ENCODE measurements at regions not wholly inside any gene's neighbourhood (a gene's known extent, or its start where the extent isn't known, plus 50 kb on each side); places are given as distances from the start of the nearest gene placed in this dataset.

DNA sequence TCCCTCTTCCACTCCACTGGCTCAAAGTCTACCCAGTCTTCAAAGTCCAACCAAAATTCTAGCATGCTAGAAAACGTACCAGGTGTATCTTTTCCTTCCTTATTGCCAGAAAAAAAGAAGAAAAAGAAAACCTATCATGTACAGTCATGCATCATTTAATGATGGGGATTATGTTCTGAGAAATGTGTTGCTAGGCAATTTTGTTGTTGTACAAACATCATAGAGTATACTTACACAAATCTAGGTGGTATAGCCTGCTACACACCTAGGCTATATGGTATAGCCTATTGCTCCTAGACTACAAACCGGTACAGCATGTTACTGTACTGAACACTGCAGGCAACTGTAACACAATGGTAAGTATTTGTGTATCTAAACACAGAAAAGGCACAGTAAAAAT lies 104.8 kb downstream of the SREK1 start:
- no peak overlapping the region for H3K14ac ChIP-seq (ENCODE audit: insufficient read length)
- no peaks in the 10 kb centered on the region for H3K27me3 ChIP-seq (replicated peaks in 1 of 4; ENCODE audit: control insufficient read depth in 3 of 4, extremely low read depth in 1 of 4, insufficient read depth in 3 of 4, low read length in 3 of 4)
- H2BK5ac ChIP-seq (ENCODE audit: low read depth, low read length) = no peak overlapping the region
- H4K8ac ChIP-seq (ENCODE audit: extremely low read depth, insufficient read depth, low read length) = no peak overlapping the region
- H3K79me2 ChIP-seq (ENCODE audit: control insufficient read depth in 1 of 2, insufficient read depth in 2 of 2, low read length in 2 of 2) = no peaks in the 10 kb centered on the region
- no peak overlapping the region for H2BK120ac ChIP-seq (replicated peaks; ENCODE audit: low read depth, low read length)
- no peaks in the 10 kb centered on the region for H3K36me3 ChIP-seq (ENCODE audit: control insufficient read depth in 2 of 4, insufficient read depth in 4 of 4, low read length in 3 of 4)
- H2BK20ac ChIP-seq (ENCODE audit: low read length) = no peak overlapping the region
- 86% methylated on average over 2 of the region's 2 CpGs; no CpG with 5 or more reads in 1 of the 2 experiments for WGBS, 2 experiments (ENCODE audit: extremely low coverage in 1 of 2, insufficient coverage in 1 of 2, insufficient read length in 1 of 2, insufficient replicate concordance in 2 of 2, low coverage in 1 of 2, low lambda C conversion rate in 2 of 2, missing lambda C conversion rate in 1 of 2)
- no peak overlapping the region for H2AK5ac ChIP-seq (ENCODE audit: low read depth, low read length)
- no peaks in the 10 kb centered on the region for H3K23me2 ChIP-seq (ENCODE audit: low read depth, low read length)
- no peak for DNase-seq (ENCODE audit: low read depth in 1 of 2, low spot score in 2 of 2)
- H4K5ac ChIP-seq (ENCODE audit: insufficient read length, low read depth, low read length) = no peak overlapping the region
- H3K9me3 ChIP-seq (ENCODE audit: insufficient read depth in 2 of 2, low read depth in 1 of 2, low read length in 1 of 2) = no peaks in the 10 kb centered on the region
- no peaks in the 10 kb centered on the region for H3K79me1 ChIP-seq (ENCODE audit: low read depth, low read length)
- no peak overlapping the region for H3K4ac ChIP-seq (replicated peaks; ENCODE audit: insufficient read length, low read depth, low read length)
- no peak overlapping the region for H3K23ac ChIP-seq (ENCODE audit: insufficient read length)
- no peak overlapping the region for H3K4me3 ChIP-seq (ENCODE audit: extremely low read depth in 1 of 4, insufficient read depth in 2 of 4, low read depth in 3 of 4, low read length in 4 of 4)
- no peak overlapping the region for H2AFZ ChIP-seq (ENCODE audit: low read length)
- peaks cover 0 to 3% (median 1%) of the 10 kb centered on the region in 4 experiments; a peak in 1 of 7 replicates for H3K4me1 ChIP-seq (replicated peaks in 1 of 4; ENCODE audit: control insufficient read depth in 3 of 4, insufficient read depth in 4 of 4, low read length in 3 of 4)
- no peak for FAIRE-seq
- no peak overlapping the region for H3K27ac ChIP-seq (ENCODE audit: low read depth, low read length)
- CTCF ChIA-PET (ENCODE audit: partially characterized antibody) = interaction anchor here (1.2 to 1.8 kb wide), 2 partner anchors 50 to 57 kb away, joined by 3 to 6 read pairs; no protein-coding TSS in a partner anchor
- no peak overlapping the region for H3K18ac ChIP-seq (ENCODE audit: extremely low read depth, low read length)
- no peak overlapping the region for H3K9ac ChIP-seq (replicated peaks in 1 of 4; ENCODE audit: extremely low read depth in 1 of 4, low read depth in 3 of 4, low read length in 3 of 4)
- H2BK12ac ChIP-seq (ENCODE audit: low read depth, low read length) = no peak overlapping the region
- POLR2A ChIA-PET (ENCODE audit: partially characterized antibody) = no interaction called here
- no peaks in the 10 kb centered on the region for H4K20me1 ChIP-seq (replicated peaks in 1 of 2; ENCODE audit: control insufficient read depth in 1 of 2, insufficient read depth in 2 of 2, low read length in 2 of 2)
- no peak overlapping the region for H2BK15ac ChIP-seq (ENCODE audit: low read length)
- H3K4me2 ChIP-seq (ENCODE audit: insufficient read depth in 1 of 2, low read depth in 2 of 2, low read length in 2 of 2) = no peak overlapping the region
- H3K56ac ChIP-seq (replicated peaks; ENCODE audit: insufficient read length, low read depth, low read length) = no peak overlapping the region
- no peak overlapping the region for H4K91ac ChIP-seq (replicated peaks; ENCODE audit: insufficient read length, low read length)
- TF ChIP-seq TBP (IDR thresholded peaks at IDR 0.05; ENCODE audit: low read depth, low read length) (no peak), BRCA1 (IDR thresholded peaks at IDR 0.05; ENCODE audit: low read depth, low read length) (no peak), MAFK (IDR thresholded peaks at IDR 0.05; ENCODE audit: low read depth, low read length) (no peak), KDM5A (IDR thresholded peaks at IDR 0.05; ENCODE audit: low read length) (no peak), BCL11A (IDR thresholded peaks at IDR 0.05; ENCODE audit: low read depth in 2 of 2, low read length in 2 of 2) (no peak), SRF (IDR thresholded peaks at IDR 0.05; ENCODE audit: low read depth, low read length) (no peak), PHF8 (conservative IDR thresholded peaks at IDR 0.05; ENCODE audit: low read depth, low read length) (no peak), SAP30 (IDR thresholded peaks at IDR 0.05; ENCODE audit: insufficient read depth, insufficient replicate concordance, low read length) (no peak), CHD2 (IDR thresholded peaks at IDR 0.05; ENCODE audit: low read length) (no peak), CREB1 (IDR thresholded peaks at IDR 0.05) (no peak)
- TF ChIP-seq, protein P1, sequence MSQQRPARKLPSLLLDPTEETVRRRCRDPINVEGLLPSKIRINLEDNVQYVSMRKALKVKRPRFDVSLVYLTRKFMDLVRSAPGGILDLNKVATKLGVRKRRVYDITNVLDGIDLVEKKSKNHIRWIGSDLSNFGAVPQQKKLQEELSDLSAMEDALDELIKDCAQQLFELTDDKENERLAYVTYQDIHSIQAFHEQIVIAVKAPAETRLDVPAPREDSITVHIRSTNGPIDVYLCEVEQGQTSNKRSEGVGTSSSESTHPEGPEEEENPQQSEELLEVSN (IDR thresholded peaks at IDR 0.05) = no peak
- TF ChIP-seq, protein P2, sequence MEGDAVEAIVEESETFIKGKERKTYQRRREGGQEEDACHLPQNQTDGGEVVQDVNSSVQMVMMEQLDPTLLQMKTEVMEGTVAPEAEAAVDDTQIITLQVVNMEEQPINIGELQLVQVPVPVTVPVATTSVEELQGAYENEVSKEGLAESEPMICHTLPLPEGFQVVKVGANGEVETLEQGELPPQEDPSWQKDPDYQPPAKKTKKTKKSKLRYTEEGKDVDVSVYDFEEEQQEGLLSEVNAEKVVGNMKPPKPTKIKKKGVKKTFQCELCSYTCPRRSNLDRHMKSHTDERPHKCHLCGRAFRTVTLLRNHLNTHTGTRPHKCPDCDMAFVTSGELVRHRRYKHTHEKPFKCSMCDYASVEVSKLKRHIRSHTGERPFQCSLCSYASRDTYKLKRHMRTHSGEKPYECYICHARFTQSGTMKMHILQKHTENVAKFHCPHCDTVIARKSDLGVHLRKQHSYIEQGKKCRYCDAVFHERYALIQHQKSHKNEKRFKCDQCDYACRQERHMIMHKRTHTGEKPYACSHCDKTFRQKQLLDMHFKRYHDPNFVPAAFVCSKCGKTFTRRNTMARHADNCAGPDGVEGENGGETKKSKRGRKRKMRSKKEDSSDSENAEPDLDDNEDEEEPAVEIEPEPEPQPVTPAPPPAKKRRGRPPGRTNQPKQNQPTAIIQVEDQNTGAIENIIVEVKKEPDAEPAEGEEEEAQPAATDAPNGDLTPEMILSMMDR (IDR thresholded peaks at IDR 0.05; ENCODE audit: control extremely low read depth in 1 of 3, insufficient read depth in 1 of 3, low read depth in 1 of 3, low read length in 3 of 3) = no peak
